ENCODE measurements at regions not wholly inside any gene's neighbourhood (a gene's known extent, or its start where the extent isn't known, plus 50 kb on each side); places are given as distances from the start of the nearest gene placed in this dataset.

GRCh38 chr11:11075515-11076171, 217.8 kb upstream of the ZBED5 start:
- Histone ChIP-seq H4K20me1 (ENCODE audit: insufficient read depth) (no peaks in the 10 kb centered on the region), H3K27me3 (ENCODE audit: insufficient read depth, low read depth) (peaks cover 37% of the 10 kb centered on the region), H3K9me2 (ENCODE audit: insufficient read depth) (no peaks in the 10 kb centered on the region), H3K79me2 (ENCODE audit: low read depth) (no peaks in the 10 kb centered on the region), H3K4me2 (no peak overlapping the region), H2AFZ (no peak overlapping the region), H3K36me3 (ENCODE audit: low read depth) (no peaks in the 10 kb centered on the region), H3F3A (ENCODE audit: insufficient read depth, low read depth) (no peaks in the 10 kb centered on the region), H3K4me1 (replicated peaks; ENCODE audit: insufficient read depth) (no peaks in the 10 kb centered on the region), H3K9me3 (ENCODE audit: insufficient read depth, low read depth) (no peaks in the 10 kb centered on the region), H3K27ac (no peak overlapping the region), H3K4me3 (no peak overlapping the region)
- POLR2A ChIA-PET (ENCODE audit: unreplicated experiment) = interaction anchor here (0.7 kb wide), 1 partner anchor 1173 kb away, joined by 18 read pairs; no protein-coding TSS in a partner anchor
- intact Hi-C loops (cut with micrococcal nuclease; ENCODE audit: unreplicated experiment) = no loop called here
- TF ChIP-seq EZH2 (IDR thresholded peaks at IDR 0.05; ENCODE audit: low read depth) = no peak
- TF ChIP-seq CTCF (conservative IDR thresholded peaks at IDR 0.05) = no peak
- BruUV-seq (replicated peaks) = no TSS peak
- CTCF ChIA-PET = no interaction called here
- no peak for DNase-seq

GRCh38 chr11:11074686-11075335, 217.0 kb upstream of the ZBED5 start:
- POLR2A ChIA-PET (ENCODE audit: unreplicated experiment) = no interaction called here
- no peak overlapping the region for H2AFZ ChIP-seq
- H4K20me1 ChIP-seq (ENCODE audit: insufficient read depth) = no peaks in the 10 kb centered on the region
- no peaks in the 10 kb centered on the region for H3K79me2 ChIP-seq (ENCODE audit: low read depth)
- H3K36me3 ChIP-seq (ENCODE audit: low read depth) = no peaks in the 10 kb centered on the region
- intact Hi-C loops (cut with micrococcal nuclease; ENCODE audit: unreplicated experiment) = no loop called here
- peaks cover 36% of the 10 kb centered on the region for H3K27me3 ChIP-seq (ENCODE audit: insufficient read depth, low read depth)
- no TSS peak for BruUV-seq (replicated peaks)
- H3K9me2 ChIP-seq (ENCODE audit: insufficient read depth) = no peaks in the 10 kb centered on the region
- CTCF ChIA-PET = no interaction called here
- H3K9me3 ChIP-seq (ENCODE audit: insufficient read depth, low read depth) = no peaks in the 10 kb centered on the region
- no peaks in the 10 kb centered on the region for H3F3A ChIP-seq (ENCODE audit: insufficient read depth, low read depth)
- no peak overlapping the region for H3K4me2 ChIP-seq
- no peaks in the 10 kb centered on the region for H3K4me1 ChIP-seq (replicated peaks; ENCODE audit: insufficient read depth)
- H3K27ac ChIP-seq = no peak overlapping the region
- DNase-seq = no peak
- no peak for TF ChIP-seq CTCF (conservative IDR thresholded peaks at IDR 0.05)
- no peak overlapping the region for H3K4me3 ChIP-seq

- H3K36me3 ChIP-seq (ENCODE audit: low read depth) = no peaks in the 10 kb centered on the region
- H2AFZ ChIP-seq = no peak overlapping the region
- no peaks in the 10 kb centered on the region for H3K4me1 ChIP-seq (replicated peaks; ENCODE audit: insufficient read depth)
- CTCF ChIA-PET = no interaction called here
- intact Hi-C loops (cut with micrococcal nuclease; ENCODE audit: unreplicated experiment) = no loop called here
- H3K27ac ChIP-seq = no peak overlapping the region
- H3K4me3 ChIP-seq = no peak overlapping the region
- no peaks in the 10 kb centered on the region for H3K79me2 ChIP-seq (ENCODE audit: low read depth)
- H3K9me2 ChIP-seq (ENCODE audit: insufficient read depth) = no peaks in the 10 kb centered on the region
- H3K4me2 ChIP-seq = no peak overlapping the region
- TF ChIP-seq CTCF (conservative IDR thresholded peaks at IDR 0.05) (no peak), EZH2 (IDR thresholded peaks at IDR 0.05; ENCODE audit: low read depth) (no peak)
- no peaks in the 10 kb centered on the region for H3K9me3 ChIP-seq (ENCODE audit: insufficient read depth, low read depth)
- POLR2A ChIA-PET (ENCODE audit: unreplicated experiment) = no interaction called here
- BruUV-seq (replicated peaks) = no TSS peak
- peaks cover 30% of the 10 kb centered on the region for H3K27me3 ChIP-seq (ENCODE audit: insufficient read depth, low read depth)
- no peaks in the 10 kb centered on the region for H3F3A ChIP-seq (ENCODE audit: insufficient read depth, low read depth)
- H4K20me1 ChIP-seq (ENCODE audit: insufficient read depth) = no peaks in the 10 kb centered on the region
- DNase-seq = no peak
Observed at GRCh38 chr11:11073996-11074395, 216.1 kb upstream of the ZBED5 start.
